Stimulated activated effector memory CD8-positive, alpha-beta T cell treated with anti-CD3 and anti-CD28 coated beads, Interleukin-12 subunit alpha, Interleukin-12 subunit beta, amount 100 ng/mL, for 72 hours (primary cell): ENCODE measurements at regions not wholly inside any gene's neighbourhood (a gene's known extent, or its start where the extent isn't known, plus 50 kb on each side); places are given as distances from the start of the nearest gene placed in this dataset.

Experiments used
- ATAC-seq: fragments of 150-1000 bp; cut with Tn5 transposase; 2 replicates; pipeline ENCODE4 v1.10.0; 2021
- DNase-seq, 2 donors: peaks; one replicate each; pipeline ENCODE4 v3.0.0; 2021 to 2022; ENCODE audit warnings: low spot score in 2 of 2
- H3K27ac Mint-ChIP-seq: one replicate; pipeline ENCODE4 v1.8.0; 2022; ENCODE audit warnings: mild to moderate bottlenecking, mixed read lengths
- H3K36me3 Mint-ChIP-seq: one replicate; pipeline ENCODE4 v1.8.0; 2022; ENCODE audit warnings: mild to moderate bottlenecking, mixed read lengths
- H3K4me1 Mint-ChIP-seq: one replicate; pipeline ENCODE4 v1.8.0; 2022; ENCODE audit warnings: mixed read lengths
- H3K4me3 Mint-ChIP-seq: one replicate; pipeline ENCODE4 v1.8.0; 2022; ENCODE audit warnings: mild to moderate bottlenecking, mixed read lengths
- H3K9me3 Mint-ChIP-seq: one replicate; pipeline ENCODE4 v1.8.0; 2022; ENCODE audit warnings: mixed read lengths

DNA sequence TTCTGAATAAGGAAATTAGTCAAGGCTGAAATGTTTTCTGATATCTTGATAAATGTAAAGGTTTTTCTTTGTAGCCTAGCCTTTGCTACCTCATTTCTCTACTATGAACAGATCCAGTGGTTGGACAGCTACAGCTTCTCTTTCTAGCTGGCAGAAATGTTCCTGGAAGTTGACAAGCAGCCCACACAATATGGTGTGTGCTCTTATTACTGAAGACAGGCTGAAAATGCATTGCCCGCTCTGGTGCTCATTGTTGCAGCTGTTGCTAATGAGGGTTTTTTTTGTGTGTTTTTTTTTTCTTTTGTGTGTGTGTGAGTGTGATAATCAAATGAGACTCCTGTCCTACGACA lies 844.3 kb upstream of the SEMA6D start:
- ATAC-seq: no peak
- H3K36me3 Mint-ChIP-seq: no peaks in the 10 kb centered on the region
- DNase-seq: no peak
- no peak overlapping the region for H3K4me3 Mint-ChIP-seq
- no peaks in the 10 kb centered on the region for H3K9me3 Mint-ChIP-seq
- no peaks in the 10 kb centered on the region for H3K4me1 Mint-ChIP-seq
- H3K27ac Mint-ChIP-seq: no peak overlapping the region

- ATAC-seq (no peak), DNase-seq (no peak)
- no peak overlapping the region for H3K27ac Mint-ChIP-seq
- H3K9me3 Mint-ChIP-seq: peaks cover 16% of the 10 kb centered on the region
- no peaks in the 10 kb centered on the region for H3K4me1 Mint-ChIP-seq
- H3K36me3 Mint-ChIP-seq: no peaks in the 10 kb centered on the region
- H3K4me3 Mint-ChIP-seq: no peak overlapping the region
These were observed 838.1 kb upstream of the SEMA6D start for GRCh38 chr15:46879032-46879770.

- ATAC-seq: no peak
- Mint-ChIP-seq H3K27ac (no peak overlapping the region), H3K4me3 (no peak overlapping the region), H3K4me1 (no peaks in the 10 kb centered on the region), H3K36me3 (no peaks in the 10 kb centered on the region), H3K9me3 (peaks cover 17% of the 10 kb centered on the region)
- no peak for DNase-seq
These were observed 836.5 kb upstream of the SEMA6D start for GRCh38 chr15:46880791-46881190.

- no peak for DNase-seq
- Mint-ChIP-seq H3K27ac (no peak overlapping the region), H3K4me1 (no peaks in the 10 kb centered on the region), H3K9me3 (peaks cover 10% of the 10 kb centered on the region), H3K4me3 (no peak overlapping the region), H3K36me3 (no peaks in the 10 kb centered on the region)
- ATAC-seq: no peak
These were observed 824.6 kb upstream of the SEMA6D start for GRCh38 chr15:46892621-46893160.

GRCh38 chr15:46894644-46895043 lies 822.7 kb upstream of the SEMA6D start:
- DNase-seq (no peak), ATAC-seq (no peak)
- H3K36me3 Mint-ChIP-seq: no peaks in the 10 kb centered on the region
- peaks cover 7% of the 10 kb centered on the region for H3K9me3 Mint-ChIP-seq
- H3K4me1 Mint-ChIP-seq: no peaks in the 10 kb centered on the region
- H3K27ac Mint-ChIP-seq: no peak overlapping the region
- no peak overlapping the region for H3K4me3 Mint-ChIP-seq

DNA sequence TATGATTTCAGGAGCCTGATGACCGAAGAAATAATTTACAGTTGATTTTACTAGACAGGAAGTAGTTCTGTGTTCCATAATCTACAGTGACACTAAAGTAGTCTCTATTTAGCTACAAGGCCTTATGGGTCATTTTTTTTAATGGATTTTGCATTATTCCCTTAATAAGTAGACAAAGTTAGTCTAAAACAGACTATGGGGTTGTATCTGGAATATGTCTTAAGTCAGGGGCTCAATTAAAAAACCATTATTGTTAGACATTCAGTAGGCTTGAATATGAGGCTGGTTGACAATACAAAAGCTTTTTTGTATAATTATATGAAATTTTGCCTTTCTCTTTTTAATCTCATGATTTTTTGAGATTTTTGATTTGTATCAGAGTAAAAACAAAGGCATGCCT lies 820.0 kb upstream of the SEMA6D start:
- H3K36me3 Mint-ChIP-seq: no peaks in the 10 kb centered on the region
- peaks cover 21% of the 10 kb centered on the region for H3K9me3 Mint-ChIP-seq
- H3K4me1 Mint-ChIP-seq: no peaks in the 10 kb centered on the region
- H3K27ac Mint-ChIP-seq: no peak overlapping the region
- ATAC-seq: no peak
- no peak overlapping the region for H3K4me3 Mint-ChIP-seq
- no peak for DNase-seq

DNA sequence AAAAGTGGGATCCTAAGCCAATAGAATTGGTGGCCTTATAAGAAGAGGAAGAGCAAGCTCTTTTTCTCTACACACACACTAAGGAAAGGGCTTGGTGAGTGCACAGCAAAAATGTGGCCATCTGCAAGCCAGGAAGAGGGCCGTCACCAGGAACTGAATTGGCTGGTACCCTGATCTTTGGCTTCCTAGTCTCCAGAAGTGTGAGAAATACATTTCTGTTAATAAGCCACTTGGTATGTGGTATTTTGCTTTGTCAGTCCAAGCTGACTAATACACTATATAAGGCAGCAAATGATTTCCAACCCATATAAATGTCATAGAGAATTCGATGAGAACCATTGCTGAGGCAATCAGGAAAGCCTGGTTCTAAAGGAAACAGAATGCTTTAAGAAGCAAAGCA lies 816.3 kb upstream of the SEMA6D start:
- no peak overlapping the region for H3K27ac Mint-ChIP-seq
- no peaks in the 10 kb centered on the region for H3K36me3 Mint-ChIP-seq
- no peak overlapping the region for H3K4me3 Mint-ChIP-seq
- DNase-seq: no peak
- H3K9me3 Mint-ChIP-seq: peaks cover 15% of the 10 kb centered on the region
- no peak for ATAC-seq
- no peaks in the 10 kb centered on the region for H3K4me1 Mint-ChIP-seq

DNA sequence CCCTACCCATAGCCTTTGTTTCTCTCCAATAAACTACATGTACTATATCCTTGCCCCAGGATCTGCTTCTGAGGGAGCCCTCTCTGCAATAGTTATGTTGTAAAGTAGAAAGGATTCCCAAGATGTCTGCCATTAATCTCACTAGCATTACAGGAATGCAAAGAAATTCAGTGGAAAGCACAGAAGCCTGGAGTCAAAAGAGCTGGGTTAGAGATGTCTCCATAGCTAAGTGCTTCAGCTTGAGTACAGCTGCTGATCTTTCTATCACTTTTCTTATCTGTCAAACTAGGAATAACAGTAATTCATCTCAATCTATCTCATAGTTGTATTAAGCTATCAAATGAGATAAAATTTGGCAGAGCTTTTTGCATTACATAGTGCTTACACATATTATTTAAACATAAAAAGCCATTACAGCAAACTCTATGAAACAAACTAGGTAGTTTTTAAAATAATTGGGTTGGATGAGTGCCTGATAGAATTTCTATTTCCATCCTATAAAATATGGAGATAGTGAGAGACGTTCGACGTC lies 799.5 kb upstream of the SEMA6D start:
- Mint-ChIP-seq H3K4me1 (no peaks in the 10 kb centered on the region), H3K9me3 (peaks cover 26% of the 10 kb centered on the region), H3K4me3 (no peak overlapping the region), H3K36me3 (no peaks in the 10 kb centered on the region), H3K27ac (no peak overlapping the region)
- DNase-seq (no peak), ATAC-seq (no peak)

DNA sequence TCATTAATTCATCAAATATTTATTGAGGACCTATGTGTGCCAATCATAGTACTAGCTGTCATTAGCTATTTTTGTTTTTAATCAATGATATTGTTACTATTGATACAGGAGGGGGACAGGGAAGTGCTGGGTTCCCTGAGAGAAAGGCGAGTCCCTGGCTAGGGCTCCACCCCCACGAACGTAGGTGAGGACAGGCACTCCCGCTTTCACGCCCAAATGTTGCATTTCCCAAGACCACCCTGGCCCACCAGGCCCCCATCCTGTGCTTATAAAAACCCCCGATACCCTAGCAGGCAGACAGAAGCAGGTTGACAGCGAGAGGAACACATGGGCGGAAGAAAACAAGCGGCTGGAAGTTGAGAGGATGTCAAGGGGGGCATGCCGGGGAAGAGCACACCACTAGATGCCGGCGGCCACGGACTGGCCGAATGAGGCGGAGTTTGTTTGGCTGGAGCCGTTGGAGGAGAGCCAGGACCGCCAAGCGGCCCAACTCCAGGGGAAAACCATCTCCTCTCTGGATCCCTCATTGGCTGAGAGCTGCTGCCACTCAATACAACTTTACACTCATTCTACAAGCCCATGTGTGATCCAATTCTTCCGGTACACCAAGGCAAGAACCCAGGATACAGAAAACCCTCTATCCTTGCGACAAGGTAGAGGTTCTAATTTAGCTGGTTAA lies 798.7 kb upstream of the SEMA6D start:
- no peaks in the 10 kb centered on the region for H3K4me1 Mint-ChIP-seq
- no peaks in the 10 kb centered on the region for H3K36me3 Mint-ChIP-seq
- DNase-seq (no peak), ATAC-seq (no peak)
- no peak overlapping the region for H3K4me3 Mint-ChIP-seq
- H3K9me3 Mint-ChIP-seq: peaks cover 31% of the 10 kb centered on the region
- H3K27ac Mint-ChIP-seq: no peak overlapping the region

DNA sequence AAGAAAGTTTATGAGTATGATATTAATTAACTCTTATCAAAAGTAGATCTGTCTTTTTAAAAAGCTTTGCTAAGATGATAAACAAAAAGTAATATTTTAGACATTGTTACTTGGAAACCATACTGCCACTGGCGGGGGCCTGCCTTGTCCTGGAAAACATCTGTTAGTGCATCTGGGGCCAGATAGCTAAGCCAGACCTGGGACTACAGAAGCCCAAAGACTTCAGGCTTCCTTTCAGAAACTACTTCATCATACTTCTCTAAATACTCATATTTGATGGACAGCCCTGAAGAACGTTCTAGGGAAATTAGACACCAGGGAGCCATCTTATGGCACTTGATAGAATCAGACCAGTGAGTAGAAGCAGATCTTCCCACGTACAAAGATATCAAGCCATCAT lies 795.4 kb upstream of the SEMA6D start:
- no peaks in the 10 kb centered on the region for H3K4me1 Mint-ChIP-seq
- H3K27ac Mint-ChIP-seq: no peak overlapping the region
- ATAC-seq: no peak
- DNase-seq: no peak
- H3K4me3 Mint-ChIP-seq: no peak overlapping the region
- H3K9me3 Mint-ChIP-seq: peaks cover 31% of the 10 kb centered on the region
- no peaks in the 10 kb centered on the region for H3K36me3 Mint-ChIP-seq

GRCh38 chr15:46930426-46930825 lies 786.9 kb upstream of the SEMA6D start:
- no peak for ATAC-seq
- H3K27ac Mint-ChIP-seq: no peak overlapping the region

GRCh38 chr15:46933332-46933731 lies 784.0 kb upstream of the SEMA6D start:
- no peak for ATAC-seq
- Mint-ChIP-seq H3K36me3 (no peaks in the 10 kb centered on the region), H3K4me1 (no peaks in the 10 kb centered on the region), H3K9me3 (peaks cover 23% of the 10 kb centered on the region), H3K4me3 (no peak overlapping the region), H3K27ac (no peak overlapping the region)
- no peak for DNase-seq

More at GRCh38 chr15:46930426-46930825, 786.9 kb upstream of the SEMA6D start:
- H3K4me1 Mint-ChIP-seq: no peaks in the 10 kb centered on the region
- no peak for DNase-seq
- H3K9me3 Mint-ChIP-seq: peaks cover 26% of the 10 kb centered on the region
- no peaks in the 10 kb centered on the region for H3K36me3 Mint-ChIP-seq
- H3K4me3 Mint-ChIP-seq: no peak overlapping the region

- ATAC-seq (no peak), DNase-seq (no peak)
- Mint-ChIP-seq H3K27ac (no peak overlapping the region), H3K4me3 (no peak overlapping the region), H3K4me1 (no peaks in the 10 kb centered on the region), H3K36me3 (no peaks in the 10 kb centered on the region), H3K9me3 (peaks cover 19% of the 10 kb centered on the region)
These were observed 782.5 kb upstream of the SEMA6D start for GRCh38 chr15:46934851-46935250.

GRCh38 chr15:46938169-46938568 lies 779.1 kb upstream of the SEMA6D start:
- ATAC-seq: no peak
- Mint-ChIP-seq H3K4me1 (no peaks in the 10 kb centered on the region), H3K9me3 (peaks cover 16% of the 10 kb centered on the region), H3K27ac (no peak overlapping the region), H3K4me3 (no peak overlapping the region), H3K36me3 (no peaks in the 10 kb centered on the region)
- no peak for DNase-seq

DNA sequence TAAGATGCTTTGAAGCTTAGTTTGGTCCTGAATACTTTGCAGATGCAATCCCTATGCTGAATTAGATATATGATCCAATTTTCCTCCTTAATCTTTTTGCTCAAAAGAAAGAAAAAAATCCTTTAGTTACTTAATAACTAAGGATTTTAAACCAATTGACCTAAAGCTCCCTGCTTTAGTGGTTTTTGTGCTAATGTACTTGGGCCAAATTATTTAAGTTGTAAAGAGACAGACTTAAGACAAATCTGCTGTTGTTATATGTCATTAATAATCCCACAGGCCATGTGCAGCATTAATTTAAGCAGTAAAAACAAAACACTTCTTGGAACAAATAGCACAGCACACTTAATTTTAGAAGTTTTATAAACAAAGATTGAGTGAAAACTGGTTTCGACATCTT lies 776.1 kb upstream of the SEMA6D start:
- H3K4me3 Mint-ChIP-seq: no peak overlapping the region
- ATAC-seq: no peak
- H3K4me1 Mint-ChIP-seq: no peaks in the 10 kb centered on the region
- DNase-seq: no peak
- peaks cover 18% of the 10 kb centered on the region for H3K9me3 Mint-ChIP-seq
- no peaks in the 10 kb centered on the region for H3K36me3 Mint-ChIP-seq
- H3K27ac Mint-ChIP-seq: no peak overlapping the region

- H3K36me3 Mint-ChIP-seq: no peaks in the 10 kb centered on the region
- DNase-seq (no peak), ATAC-seq (no peak)
- H3K4me1 Mint-ChIP-seq: no peaks in the 10 kb centered on the region
- H3K27ac Mint-ChIP-seq: no peak overlapping the region
- H3K4me3 Mint-ChIP-seq: no peak overlapping the region
- H3K9me3 Mint-ChIP-seq: peaks cover 27% of the 10 kb centered on the region
These were observed 770.4 kb upstream of the SEMA6D start for GRCh38 chr15:46946953-46947352.
